DOHH2 (cell line): ENCODE measurements at regions not wholly inside any gene's neighbourhood (a gene's known extent, or its start where the extent isn't known, plus 50 kb on each side); places are given as distances from the start of the nearest gene placed in this dataset.

Experiments
- H3F3A ChIP-seq: fragments of 200-600 bp; sonication (generic), shearing (Covaris generic); 2 replicates; pipeline ENCODE4 v1.6.0; 2016; ENCODE audit warnings: antibody characterized with exemption, mild to moderate bottlenecking; ENCODE audit not compliant: control insufficient read depth, insufficient read depth
- H3K27ac ChIP-seq: fragments of 200-600 bp; sonication (generic); 2 replicates; pipeline ENCODE4 v1.5.1; 2014; ENCODE audit warnings: low read depth, mild to moderate bottlenecking, low read length, moderate library complexity
- H3K27me3 ChIP-seq: fragments of 200-600 bp; sonication (generic); 2 replicates; pipeline ENCODE4 v1.6.1; 2014; ENCODE audit warnings: mild to moderate bottlenecking, low read length, mixed read lengths; ENCODE audit not compliant: control insufficient read depth
- H3K36me3 ChIP-seq: fragments of 200-600 bp; sonication (generic); 2 replicates; pipeline ENCODE4 v1.6.1; 2014; ENCODE audit warnings: mild to moderate bottlenecking, low read length, moderate library complexity, mixed read lengths; ENCODE audit not compliant: control insufficient read depth
- H3K4me1 ChIP-seq: fragments of 200-600 bp; sonication (generic); 2 replicates; pipeline ENCODE4 v1.6.1; 2014; ENCODE audit warnings: mild to moderate bottlenecking, low read length, mixed read lengths; ENCODE audit not compliant: control insufficient read depth
- H3K4me2 ChIP-seq: fragments of 200-600 bp; sonication (generic); 2 replicates; pipeline ENCODE4 v1.6.0; 2014; ENCODE audit warnings: mild to moderate bottlenecking, low read length, moderate library complexity
- H3K4me3 ChIP-seq: fragments of 200-600 bp; sonication (generic); 2 replicates; pipeline ENCODE4 v1.5.1; 2014; ENCODE audit warnings: mild to moderate bottlenecking, low read length, mixed read lengths
- H3K79me2 ChIP-seq: fragments of 200-600 bp; sonication (generic); 2 replicates; pipeline ENCODE4 v1.6.1; 2014; ENCODE audit warnings: mild to moderate bottlenecking, low read length, mixed read lengths; ENCODE audit not compliant: control insufficient read depth
- H3K9me2 ChIP-seq: fragments of 200-600 bp; sonication (generic); replicated peaks from 2 replicates; pipeline ENCODE4 v1.6.1; 2014; ENCODE audit warnings: mild to moderate bottlenecking, low read length, mixed read lengths; ENCODE audit not compliant: control insufficient read depth
- H3K9me3 ChIP-seq: fragments of 200-600 bp; sonication (generic); 2 replicates; pipeline ENCODE4 v1.6.1; 2014; ENCODE audit warnings: antibody characterized with exemption, low read length, mixed read lengths; ENCODE audit not compliant: control insufficient read depth, insufficient read depth
- H4K20me1 ChIP-seq: fragments of 200-600 bp; sonication (generic); 2 replicates; pipeline ENCODE4 v1.6.0; 2014; ENCODE audit warnings: low read depth, mild to moderate bottlenecking, antibody characterized with exemption, low read length, moderate library complexity; ENCODE audit not compliant: control insufficient read depth, insufficient read depth
- CTCF ChIP-seq: fragments of 200-600 bp; sonication (generic); IDR thresholded peaks from one replicate; pipeline ENCODE4 v1.5.1; 2014; ENCODE audit warnings: antibody characterized with exemption, mild to moderate bottlenecking, low read depth, low read length; ENCODE audit not compliant: poor library complexity, severe bottlenecking
- EZH2phosphoT487 ChIP-seq: fragments of 200-600 bp; sonication (generic); IDR thresholded peaks from 2 replicates; pipeline ENCODE4 v1.6.1; 2017; ENCODE audit warnings: borderline replicate concordance, mild to moderate bottlenecking, antibody characterized with exemption, low read length, moderate library complexity, mixed read lengths

- H3K4me1 ChIP-seq: peaks cover 26% of the 10 kb centered on the region
- no peak overlapping the region for H3K4me3 ChIP-seq
Observed at GRCh38 chr5:158470764-158471534, 612.0 kb upstream of the CLINT1 start.

DNA sequence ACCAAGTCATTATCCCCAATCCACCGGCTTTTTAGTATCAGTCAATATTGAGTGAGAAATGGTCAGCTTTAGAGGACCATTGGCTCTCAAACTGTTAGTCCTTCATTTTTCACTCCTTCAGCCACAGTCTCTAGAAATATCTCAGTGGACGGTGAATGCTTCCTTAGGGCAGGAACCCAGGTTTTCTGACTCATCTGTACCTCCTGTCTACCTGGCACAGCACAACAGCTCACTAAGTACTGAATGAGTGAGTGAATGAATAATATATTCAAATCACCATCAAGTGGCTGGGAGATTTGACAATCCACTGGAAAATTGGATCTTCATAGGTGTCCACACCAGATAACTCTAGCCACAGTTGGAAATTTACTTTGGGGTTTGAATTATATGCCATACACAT is 609.5 kb upstream of the CLINT1 start:
- Histone ChIP-seq H3K4me3 (no peak overlapping the region), H3K36me3 (no peaks in the 10 kb centered on the region), H3F3A (no peaks in the 10 kb centered on the region), H3K27me3 (no peaks in the 10 kb centered on the region), H3K4me2 (no peak overlapping the region), H3K79me2 (no peaks in the 10 kb centered on the region), H3K9me2 (no peaks in the 10 kb centered on the region), H3K4me1 (peaks cover 28% of the 10 kb centered on the region), H3K9me3 (no peaks in the 10 kb centered on the region), H3K27ac (no peak overlapping the region), H4K20me1 (no peaks in the 10 kb centered on the region)
- TF ChIP-seq CTCF (no peak), EZH2phosphoT487 (no peak)

More at GRCh38 chr5:158470764-158471534, 612.0 kb upstream of the CLINT1 start:
- no peak for TF ChIP-seq CTCF
- Histone ChIP-seq H4K20me1 (no peaks in the 10 kb centered on the region), H3K4me2 (no peak overlapping the region), H3K79me2 (no peaks in the 10 kb centered on the region), H3K36me3 (no peaks in the 10 kb centered on the region), H3F3A (no peaks in the 10 kb centered on the region), H3K27ac (no peak overlapping the region), H3K9me3 (no peaks in the 10 kb centered on the region), H3K9me2 (no peaks in the 10 kb centered on the region), H3K27me3 (no peaks in the 10 kb centered on the region)

DNA sequence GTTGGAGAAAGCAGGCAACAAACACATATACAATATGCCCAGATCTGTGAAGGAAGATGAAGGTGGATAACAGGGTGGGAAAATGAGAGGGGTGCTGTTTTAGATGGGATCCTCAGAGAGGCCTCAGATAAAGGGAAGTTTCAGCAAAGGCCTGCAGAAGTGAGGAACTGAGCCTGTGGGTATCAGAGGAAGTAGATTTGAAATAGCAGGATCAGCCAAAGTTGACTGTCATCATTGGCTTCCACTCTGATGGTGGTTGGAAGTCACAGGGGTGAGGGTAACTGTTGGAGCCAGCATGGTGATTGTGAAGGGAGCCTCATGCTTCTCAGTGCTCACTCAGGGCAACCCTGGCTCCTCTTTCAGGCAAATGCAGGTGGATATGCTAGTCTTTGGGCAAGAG is 607.2 kb upstream of the CLINT1 start:
- H3F3A ChIP-seq: no peaks in the 10 kb centered on the region
- no peaks in the 10 kb centered on the region for H3K79me2 ChIP-seq
- no peaks in the 10 kb centered on the region for H3K36me3 ChIP-seq
- H3K27ac ChIP-seq: no peak overlapping the region
- no peaks in the 10 kb centered on the region for H3K27me3 ChIP-seq
- no peaks in the 10 kb centered on the region for H3K9me2 ChIP-seq
- TF ChIP-seq EZH2phosphoT487: no peak
- no peak for TF ChIP-seq CTCF
- H3K4me3 ChIP-seq: no peak overlapping the region
- H3K4me2 ChIP-seq: no peak overlapping the region
- no peaks in the 10 kb centered on the region for H3K9me3 ChIP-seq
- no peaks in the 10 kb centered on the region for H4K20me1 ChIP-seq
- peaks cover 28% of the 10 kb centered on the region for H3K4me1 ChIP-seq
